ENCODE measurements at regions not wholly inside any gene's neighbourhood (a gene's known extent, or its start where the extent isn't known, plus 50 kb on each side); places are given as distances from the start of the nearest gene placed in this dataset.

DNA sequence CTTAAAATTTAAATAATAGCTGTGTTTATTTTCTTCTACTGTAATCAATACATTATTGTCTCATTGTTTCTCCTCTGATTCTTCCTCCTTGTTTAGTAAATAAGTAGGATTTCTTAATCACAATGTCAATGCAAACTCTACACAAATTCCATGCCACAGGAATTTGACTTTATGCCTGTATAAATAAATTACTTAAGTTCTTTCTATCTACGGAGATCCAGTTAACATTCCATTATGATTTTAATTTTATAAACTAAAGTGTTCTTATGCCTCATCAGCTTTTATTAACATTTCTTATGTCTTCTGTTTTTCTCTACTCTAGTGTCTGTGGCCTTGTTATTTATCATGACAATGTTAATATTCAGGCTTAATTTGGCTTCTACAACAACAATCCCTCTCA lies 1169.2 kb downstream of the GRIK2 start:
- in situ Hi-C loops (cut with MboI; ENCODE audit: low sequenced_read_pairs), result no loop called here

DNA sequence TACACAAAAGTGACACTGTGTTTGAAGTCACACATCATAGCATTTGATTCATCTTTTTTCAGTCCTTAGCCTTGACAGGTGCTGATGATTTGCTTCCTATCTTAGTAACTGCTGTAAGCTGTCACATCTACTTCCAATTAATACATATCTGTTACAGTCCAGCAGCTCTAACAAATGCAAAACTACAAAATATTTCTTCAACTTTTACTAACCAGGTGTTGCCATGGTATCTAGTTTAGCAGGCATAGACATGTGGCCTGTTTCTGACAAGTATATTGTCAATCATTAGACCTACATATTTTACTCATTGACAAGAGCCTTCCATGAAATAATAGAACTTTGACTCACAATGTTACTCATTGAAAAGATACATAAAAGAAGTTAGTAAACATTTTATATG lies 1159.7 kb downstream of the GRIK2 start:
- in situ Hi-C loops (cut with MboI; ENCODE audit: low sequenced_read_pairs), result no loop called here

DNA sequence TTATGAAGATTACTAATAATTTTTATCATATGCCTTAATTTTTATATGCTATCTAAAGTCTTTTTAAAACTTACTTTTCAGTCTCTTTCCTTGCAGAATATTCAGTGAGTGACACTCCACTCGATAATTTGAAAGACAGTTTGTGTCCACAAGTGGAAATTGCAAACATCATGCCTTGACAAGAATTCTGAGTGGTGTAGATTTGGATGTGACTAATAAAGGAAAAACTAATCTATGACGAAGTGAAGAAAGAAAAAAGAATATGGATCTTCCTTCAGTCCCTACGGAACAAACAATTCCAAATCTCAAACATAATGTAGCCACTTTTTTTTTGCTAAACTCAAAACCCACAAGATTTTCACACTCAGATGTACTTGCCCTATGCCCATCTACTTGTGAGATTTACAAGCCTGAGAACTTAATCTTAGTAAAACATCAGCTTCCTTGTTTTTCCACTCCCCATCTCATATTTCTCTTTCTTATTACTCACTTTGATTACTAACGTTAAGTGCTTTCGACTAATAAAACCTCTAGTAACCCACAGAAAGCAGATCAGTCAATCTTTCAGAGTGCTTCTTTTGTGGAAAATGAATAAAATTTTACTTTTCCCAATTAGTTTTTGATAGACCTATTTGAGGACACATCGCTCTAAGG lies 1155.8 kb downstream of the GRIK2 start:
- in situ Hi-C loops (cut with MboI; ENCODE audit: low sequenced_read_pairs), result no loop called here

DNA sequence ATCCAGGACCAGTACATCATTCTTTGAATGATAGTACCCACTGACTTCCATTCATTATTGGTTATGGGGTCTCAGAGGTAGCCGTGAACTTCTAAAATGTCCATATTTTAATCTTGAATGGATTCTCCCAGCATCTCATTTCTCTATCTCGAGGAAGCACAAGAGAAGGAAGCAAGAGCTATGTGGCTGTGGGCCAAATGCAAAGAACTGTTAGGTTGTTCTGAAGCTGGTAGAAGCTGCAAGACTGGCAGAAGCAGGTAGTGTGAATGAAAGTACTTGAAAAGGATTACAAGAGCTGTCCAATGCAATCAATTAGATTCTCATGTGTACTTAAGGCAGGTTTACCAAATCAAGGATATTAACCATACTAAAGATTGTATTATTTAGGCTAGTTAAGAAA lies 1131.8 kb downstream of the GRIK2 start:
- in situ Hi-C loops (cut with MboI; ENCODE audit: low sequenced_read_pairs), result no loop called here

DNA sequence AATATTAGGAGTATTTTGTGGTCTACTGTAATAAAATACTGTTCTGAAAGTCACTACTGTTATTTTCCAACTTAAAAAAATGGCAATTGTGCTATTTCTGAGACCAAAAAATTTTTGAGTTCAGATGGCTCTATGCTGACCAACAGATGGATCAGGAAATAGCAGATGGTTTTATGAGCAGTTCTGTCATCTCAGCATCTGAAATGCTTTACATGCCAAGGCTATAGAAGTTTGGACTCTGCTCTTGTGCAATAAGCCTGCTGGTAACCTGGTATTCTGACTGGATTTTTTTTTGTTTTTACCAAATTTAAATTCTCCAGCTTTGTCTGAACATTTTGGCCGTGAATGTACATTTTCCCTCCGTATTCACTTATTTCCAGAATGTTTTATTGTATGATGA lies 1127.5 kb downstream of the GRIK2 start:
- in situ Hi-C loops (cut with MboI; ENCODE audit: low sequenced_read_pairs), result no loop called here

DNA sequence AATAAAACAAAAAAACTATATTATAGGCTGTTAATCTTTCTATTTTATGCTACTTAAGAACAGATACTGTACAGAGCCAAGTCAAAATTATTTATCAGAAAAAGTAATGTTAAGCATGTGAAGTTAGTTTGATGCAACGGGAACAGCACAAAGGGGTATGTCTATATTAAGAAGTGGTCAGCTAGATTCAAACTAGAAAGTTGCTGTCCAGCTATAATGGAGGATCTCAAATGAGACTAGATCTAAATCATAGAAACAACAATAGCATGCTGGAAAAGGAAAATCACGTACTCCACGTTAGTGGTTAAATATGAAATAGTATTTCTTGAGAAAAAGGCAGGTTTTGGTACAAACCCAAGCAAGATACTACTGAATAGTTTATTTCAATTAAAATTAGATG lies 1124.0 kb downstream of the GRIK2 start:
- in situ Hi-C loops (cut with MboI; ENCODE audit: low sequenced_read_pairs), result no loop called here

DNA sequence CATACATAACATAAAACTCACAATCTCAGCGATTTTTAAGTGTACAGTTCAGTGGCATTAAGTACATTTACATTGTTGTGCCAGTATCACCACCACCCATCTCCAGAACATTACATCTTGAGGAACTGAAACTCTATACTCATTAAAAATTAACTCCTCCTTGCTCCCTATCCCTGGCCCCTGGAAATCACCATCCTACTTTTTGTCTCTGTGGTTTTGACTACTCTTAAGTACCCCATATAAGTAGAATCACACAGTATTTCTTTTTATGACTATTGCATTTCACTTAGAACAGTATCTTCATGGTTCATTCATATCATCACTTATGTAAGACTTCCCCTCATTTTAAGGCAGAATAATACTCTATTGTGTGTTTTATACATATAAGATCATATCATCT lies 1108.1 kb downstream of the GRIK2 start:
- in situ Hi-C loops (cut with MboI; ENCODE audit: low sequenced_read_pairs), result no loop called here

DNA sequence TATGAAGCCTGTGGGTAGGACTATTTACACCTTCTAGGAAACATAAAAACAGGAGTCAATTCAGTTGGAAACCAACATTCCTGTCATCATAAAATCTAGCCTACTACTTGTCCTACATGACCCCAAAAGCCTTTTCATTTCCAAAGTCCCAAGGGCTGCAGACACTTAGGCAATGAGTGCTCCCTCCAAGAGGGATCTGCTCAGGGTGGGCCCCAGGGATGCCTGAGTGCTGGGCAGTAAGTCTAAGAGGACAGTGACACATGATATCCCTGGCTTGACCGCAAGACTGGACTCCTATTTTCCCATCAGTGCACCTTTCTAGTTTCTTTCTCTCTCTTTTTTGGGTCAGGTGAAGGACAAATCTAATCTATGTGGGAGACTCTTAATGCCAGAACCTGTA lies 1101.3 kb downstream of the GRIK2 start:
- in situ Hi-C loops (cut with MboI; ENCODE audit: low sequenced_read_pairs), result no loop called here

DNA sequence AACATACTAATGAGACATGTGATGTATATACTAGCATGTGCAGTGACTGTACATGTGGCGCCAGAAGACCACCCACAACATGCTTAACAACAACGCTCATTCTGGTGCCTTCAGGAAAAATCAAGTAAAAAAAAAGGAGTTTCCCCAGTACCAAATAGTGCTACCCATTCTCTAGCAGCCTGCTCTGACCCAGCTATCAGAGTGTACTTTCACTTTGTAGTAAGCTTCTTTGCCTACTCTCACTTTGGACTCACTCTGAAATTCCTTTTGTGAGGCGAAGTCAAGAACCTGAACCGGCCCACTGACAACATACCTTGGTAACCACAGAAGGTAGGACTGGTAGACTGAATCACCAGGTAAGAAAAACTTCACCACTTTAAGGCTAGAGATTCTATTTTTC lies 1100.0 kb downstream of the GRIK2 start:
- in situ Hi-C loops (cut with MboI; ENCODE audit: low sequenced_read_pairs), result no loop called here

DNA sequence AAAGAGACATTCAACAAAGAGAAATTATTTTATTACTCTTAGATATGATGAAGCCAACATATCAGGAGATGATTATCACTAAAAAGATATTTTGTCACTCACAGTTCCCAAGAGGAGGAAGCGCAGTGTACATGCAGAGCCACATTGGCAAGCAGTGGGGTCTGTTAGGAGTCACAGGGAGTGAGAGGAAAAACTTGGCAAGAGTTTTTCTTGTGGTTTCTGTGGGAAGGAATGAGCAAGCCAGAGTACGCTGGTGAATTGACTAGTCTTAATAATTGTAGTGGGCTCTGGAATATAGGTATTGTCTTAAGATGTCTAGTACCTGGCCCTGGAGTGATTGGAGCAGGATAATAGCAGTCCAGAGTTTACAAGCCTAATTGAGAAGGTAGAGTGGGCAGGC lies 1095.2 kb downstream of the GRIK2 start:
- in situ Hi-C loops (cut with MboI; ENCODE audit: low sequenced_read_pairs), result no loop called here

DNA sequence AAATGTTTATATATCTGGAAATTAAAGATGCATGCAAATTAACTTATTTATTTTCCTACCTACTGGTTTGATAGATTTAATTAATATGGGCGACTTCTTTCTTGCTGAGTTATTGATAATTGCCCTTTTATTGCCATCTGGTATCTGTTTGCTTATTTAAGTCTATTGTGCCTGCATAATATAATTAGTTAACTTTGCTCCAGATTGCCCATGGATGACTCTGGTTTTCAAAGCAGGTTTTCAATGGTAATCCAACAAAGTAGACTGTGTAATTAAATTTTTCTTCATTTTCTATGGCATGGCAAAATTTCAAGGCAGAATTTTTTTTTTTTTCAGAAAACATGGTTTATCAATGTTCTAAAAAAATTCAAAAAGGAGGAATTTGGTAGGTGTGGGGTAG lies 1092.0 kb downstream of the GRIK2 start:
- in situ Hi-C loops (cut with MboI; ENCODE audit: low sequenced_read_pairs), result no loop called here

DNA sequence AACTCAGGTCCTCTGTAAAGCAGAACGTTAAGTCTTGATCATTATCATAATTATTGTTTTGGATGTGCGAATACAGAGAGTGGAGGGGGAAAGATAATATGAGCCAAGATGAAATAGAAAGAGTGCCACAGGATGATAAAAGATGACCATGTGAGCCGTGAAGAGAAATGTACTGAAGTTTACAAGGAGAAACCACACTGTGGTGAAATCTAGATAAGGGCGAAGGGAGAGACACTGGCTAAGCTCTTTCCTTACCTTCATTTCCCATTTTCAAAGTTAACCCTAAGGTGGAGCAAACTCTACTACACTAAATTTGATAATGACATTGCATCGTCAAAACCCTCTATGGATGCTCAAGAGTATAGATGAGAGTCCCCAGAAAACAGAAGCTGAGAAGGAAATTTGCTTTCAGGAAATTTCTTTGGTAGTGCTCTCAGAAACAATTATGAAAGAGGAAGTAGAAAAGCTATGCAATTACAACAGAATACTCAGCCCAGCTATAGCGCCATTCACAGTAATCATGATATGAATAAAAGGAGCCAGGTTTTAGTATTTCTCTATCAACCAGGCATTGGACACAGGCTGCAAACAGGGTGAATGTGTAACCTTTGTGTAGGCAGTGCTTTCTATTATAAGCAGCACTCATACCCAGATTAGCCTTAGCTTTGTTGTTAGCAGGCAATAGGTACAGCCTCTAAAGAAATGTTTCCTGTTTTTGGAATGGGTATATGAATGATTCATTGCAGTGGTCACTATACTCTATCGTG lies 1080.7 kb downstream of the GRIK2 start:
- in situ Hi-C loops (cut with MboI; ENCODE audit: low sequenced_read_pairs), result no loop called here

DNA sequence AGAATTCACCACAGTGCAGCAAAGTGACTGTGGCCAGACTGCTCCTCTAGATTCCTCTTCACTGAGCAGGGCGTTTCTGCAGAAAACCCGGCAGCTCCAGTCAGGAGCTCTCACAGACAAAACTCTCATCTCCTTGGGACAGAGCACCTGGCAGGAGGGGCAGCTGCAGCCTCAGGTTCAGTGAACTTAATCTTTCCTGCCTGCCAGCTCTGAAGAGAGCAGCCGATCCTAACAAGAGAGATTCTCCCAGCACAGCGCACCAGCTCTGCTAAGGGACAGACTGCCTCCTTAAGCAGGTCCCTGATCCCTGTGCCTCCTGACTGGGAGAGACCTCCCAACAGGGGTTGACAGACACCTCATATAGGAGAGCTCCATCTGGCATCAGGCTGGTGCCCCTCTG lies 1065.5 kb downstream of the GRIK2 start:
- in situ Hi-C loops (cut with MboI; ENCODE audit: low sequenced_read_pairs), result no loop called here

DNA sequence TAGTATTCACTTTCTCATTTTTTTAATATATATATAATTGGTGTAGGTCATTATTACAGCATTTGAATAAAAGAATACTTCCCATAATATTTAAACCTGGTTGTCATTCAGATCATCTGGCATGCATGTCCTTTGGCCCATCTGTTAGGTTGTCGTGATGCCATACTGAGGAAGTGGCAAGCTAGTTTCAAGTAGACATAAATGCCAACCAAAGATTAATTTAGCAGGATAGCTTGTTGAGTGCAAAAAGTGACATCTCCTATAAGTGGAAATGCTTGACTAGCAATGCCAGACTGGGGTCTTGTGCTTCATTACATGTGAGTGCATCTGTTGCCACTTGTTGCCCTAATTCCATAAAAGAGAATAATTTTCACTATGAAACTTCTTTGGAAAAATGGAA lies 1044.7 kb downstream of the GRIK2 start:
- in situ Hi-C loops (cut with MboI; ENCODE audit: low sequenced_read_pairs), result no loop called here

DNA sequence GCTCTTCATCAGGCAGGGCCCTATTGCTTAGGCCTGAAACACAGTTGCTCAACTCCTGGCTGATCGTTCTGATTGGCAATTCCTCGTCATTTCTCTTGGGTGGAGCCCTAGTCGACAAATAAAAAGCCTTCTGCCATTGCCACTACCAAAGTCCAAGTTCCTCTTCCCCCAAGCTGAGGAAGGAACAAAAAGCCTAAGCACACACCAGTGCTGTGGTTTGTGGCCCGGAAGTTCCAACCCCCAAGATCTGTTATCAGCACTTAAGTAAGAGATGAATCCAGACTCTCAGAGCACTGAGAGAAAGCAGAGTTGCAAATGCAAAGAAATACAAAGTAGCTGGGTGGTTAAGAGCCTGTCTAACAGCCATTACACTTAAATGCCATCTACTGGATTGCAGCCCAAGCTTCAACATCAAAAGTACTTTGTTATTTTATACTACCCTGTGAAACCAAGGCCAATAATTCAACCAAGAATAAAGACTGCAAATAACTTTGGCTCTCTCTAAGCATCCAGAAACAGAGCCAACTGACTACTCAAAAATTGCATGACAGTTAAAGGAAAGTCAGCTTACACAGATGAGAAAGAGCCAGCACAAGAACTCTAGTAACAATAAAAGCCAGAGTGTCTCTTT lies 1024.0 kb downstream of the GRIK2 start:
- in situ Hi-C loops (cut with MboI; ENCODE audit: low sequenced_read_pairs), result no loop called here

DNA sequence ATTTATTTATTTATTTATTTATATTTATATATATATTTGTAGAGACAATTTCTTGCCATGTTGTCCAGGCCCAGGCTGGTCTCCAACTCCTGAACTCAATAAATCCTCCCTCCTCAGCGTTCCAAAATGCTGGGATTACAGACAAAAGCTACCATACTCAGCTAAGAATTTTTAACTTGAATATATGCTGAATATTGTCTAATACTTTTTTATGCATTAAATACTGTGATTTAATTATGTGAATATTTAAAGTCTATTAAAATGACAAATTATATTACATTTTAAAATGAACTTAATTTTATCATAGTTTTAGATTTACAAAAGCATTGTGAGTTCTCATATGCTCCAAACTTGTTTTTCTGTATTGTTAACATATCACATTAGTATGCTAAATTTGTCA lies 1022.4 kb downstream of the GRIK2 start:
- in situ Hi-C loops (cut with MboI; ENCODE audit: low sequenced_read_pairs), result no loop called here

DNA sequence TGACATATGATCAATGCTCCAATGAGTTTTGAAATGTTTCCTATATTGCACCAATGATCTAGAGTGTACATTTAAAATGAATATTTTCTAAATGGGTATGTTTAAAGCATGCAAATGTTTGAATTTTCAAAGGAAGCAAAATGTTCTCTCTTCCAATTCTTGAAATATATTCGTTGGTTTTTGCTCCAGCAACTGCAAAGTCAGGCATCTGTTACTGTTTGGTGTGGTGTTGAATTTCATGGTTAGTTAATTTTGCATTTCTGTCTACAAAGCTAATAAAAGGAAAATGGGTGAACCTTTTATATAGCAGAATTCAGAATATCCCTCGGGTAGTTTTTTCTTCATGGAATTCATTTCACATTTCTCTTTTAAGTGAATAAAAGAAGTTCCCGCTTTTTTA lies 1018.3 kb downstream of the GRIK2 start:
- in situ Hi-C loops (cut with MboI; ENCODE audit: low sequenced_read_pairs), result no loop called here

DNA sequence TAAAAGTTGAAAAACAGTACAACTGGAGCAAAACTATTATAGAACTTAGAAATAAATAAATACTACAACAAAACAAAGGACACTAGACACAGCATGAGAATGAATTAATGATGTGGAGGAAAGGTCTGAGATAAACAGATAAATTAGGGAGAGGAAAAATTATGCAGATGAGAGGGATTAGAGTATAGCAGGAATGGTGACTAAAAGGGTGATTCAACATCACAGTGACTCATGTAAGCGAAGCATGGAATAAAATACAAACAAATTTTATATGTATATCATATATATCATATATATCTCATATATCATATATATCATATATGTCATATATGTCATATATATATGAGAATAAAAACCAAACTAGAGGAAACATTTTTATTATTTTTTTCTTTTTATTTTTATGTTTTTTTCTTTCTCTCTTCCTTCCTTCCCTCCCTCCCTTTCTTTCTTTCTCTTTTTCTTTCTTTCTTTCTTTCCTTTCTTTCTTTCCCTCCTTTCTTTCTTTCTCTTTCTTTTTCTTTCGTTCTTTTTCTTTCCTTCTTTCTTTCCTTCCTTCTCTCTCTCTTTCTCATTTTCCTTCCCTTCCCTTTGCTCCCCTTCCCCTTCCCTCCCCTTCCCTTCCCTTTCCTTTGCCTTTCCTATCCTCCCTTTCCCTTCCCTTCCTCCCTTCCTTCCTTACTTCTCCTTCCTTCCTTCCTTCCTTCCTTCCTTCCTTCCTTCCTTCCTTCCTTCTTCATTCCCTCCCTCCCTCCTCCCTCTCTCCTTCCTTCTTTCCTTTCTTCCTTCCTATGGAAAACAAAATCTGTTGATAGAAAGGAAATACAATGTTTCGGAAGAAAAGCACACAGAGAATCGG lies 1014.6 kb downstream of the GRIK2 start:
- in situ Hi-C loops (cut with MboI; ENCODE audit: low sequenced_read_pairs), result no loop called here

DNA sequence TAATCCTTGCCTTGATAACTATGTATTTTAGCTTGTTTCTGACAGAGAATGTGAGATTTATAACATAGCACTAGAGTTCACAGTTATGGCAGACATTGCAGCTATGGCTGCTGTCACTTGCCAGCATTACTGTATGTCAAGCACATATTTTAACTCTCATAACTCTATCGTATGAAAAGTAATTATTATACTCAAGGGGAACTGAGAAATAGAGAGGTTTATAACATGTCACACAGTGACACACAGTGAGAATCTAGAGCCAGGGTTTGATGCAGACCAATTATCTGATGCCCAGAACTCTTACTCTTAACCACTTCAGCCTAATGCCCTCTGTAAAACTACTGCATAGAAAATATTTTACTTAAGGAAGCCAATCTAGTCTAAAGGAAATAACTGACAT lies 1012.4 kb downstream of the GRIK2 start:
- in situ Hi-C loops (cut with MboI; ENCODE audit: low sequenced_read_pairs), result no loop called here

DNA sequence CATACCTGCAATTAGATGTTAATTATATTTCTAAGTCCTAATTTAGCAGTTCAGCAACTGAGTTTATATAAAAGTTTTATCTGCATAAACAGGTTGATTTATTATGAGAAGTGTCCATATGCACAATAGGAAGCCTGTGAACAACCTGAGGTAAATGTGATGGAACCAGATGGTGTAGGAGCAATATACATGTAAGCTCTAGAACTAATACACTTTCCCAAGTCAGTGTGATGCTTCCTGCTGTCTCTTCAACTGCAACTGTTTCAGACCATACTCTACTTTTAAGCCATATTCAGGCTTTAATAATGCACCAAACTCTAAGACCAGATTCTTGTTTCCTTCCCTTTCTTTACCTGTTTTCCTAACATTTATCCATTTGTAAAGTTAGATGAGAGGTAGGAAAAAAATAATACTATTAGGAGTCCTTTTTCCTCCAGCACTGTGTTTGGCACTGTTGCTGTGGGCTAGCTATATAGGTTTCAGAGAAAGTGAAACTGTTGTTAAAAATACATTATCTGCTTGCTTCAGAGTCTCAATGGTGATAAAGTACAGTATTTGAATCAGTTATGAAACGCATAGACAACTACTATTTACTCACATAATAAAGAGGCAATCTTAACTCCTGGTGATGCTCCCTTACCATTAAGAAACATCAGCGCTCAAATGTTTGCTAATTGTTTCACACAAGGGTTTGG lies 1009.3 kb downstream of the GRIK2 start:
- in situ Hi-C loops (cut with MboI; ENCODE audit: low sequenced_read_pairs), result no loop called here
